ENCODE measurements at regions not wholly inside any gene's neighbourhood (a gene's known extent, or its start where the extent isn't known, plus 50 kb on each side); places are given as distances from the start of the nearest gene placed in this dataset.

DNA sequence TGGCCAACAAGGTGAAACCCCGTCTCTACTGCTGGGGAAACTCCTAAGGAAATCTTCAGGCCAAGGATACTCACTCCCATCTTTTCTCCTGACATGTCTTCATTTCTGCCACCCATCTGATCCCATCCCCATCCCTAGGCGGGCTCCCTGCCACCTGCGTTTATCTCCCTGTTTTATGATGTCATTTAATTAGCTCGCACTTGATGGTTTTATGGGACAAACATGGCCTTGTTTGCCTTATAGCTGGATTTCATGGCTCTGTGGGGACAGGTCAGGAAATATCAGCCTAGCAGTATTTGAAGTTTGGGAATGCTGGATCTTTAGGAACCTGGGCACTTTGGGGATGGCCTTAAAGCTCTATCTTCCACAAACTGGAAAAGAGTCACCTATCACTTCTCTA lies 88.5 kb upstream of the CISTR start:
- H3K27ac ChIP-seq: no peak overlapping the region
- TF ChIP-seq, protein P1, sequence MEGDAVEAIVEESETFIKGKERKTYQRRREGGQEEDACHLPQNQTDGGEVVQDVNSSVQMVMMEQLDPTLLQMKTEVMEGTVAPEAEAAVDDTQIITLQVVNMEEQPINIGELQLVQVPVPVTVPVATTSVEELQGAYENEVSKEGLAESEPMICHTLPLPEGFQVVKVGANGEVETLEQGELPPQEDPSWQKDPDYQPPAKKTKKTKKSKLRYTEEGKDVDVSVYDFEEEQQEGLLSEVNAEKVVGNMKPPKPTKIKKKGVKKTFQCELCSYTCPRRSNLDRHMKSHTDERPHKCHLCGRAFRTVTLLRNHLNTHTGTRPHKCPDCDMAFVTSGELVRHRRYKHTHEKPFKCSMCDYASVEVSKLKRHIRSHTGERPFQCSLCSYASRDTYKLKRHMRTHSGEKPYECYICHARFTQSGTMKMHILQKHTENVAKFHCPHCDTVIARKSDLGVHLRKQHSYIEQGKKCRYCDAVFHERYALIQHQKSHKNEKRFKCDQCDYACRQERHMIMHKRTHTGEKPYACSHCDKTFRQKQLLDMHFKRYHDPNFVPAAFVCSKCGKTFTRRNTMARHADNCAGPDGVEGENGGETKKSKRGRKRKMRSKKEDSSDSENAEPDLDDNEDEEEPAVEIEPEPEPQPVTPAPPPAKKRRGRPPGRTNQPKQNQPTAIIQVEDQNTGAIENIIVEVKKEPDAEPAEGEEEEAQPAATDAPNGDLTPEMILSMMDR (IDR thresholded peaks at IDR 0.05; ENCODE audit: low read depth, low read length, missing control alignments): no peak
- in situ Hi-C loops (cut with HindIII; ENCODE audit: low pct_ligation_motif_present, low sequenced_read_pairs): no loop called here
- H3K4me3 ChIP-seq (ENCODE audit: low read depth, low read length): no peak overlapping the region
- no peaks in the 10 kb centered on the region for H3K27me3 ChIP-seq (replicated peaks)
- H3K36me3 ChIP-seq (replicated peaks): no peaks in the 10 kb centered on the region
- no peak for DNase-seq

DNA sequence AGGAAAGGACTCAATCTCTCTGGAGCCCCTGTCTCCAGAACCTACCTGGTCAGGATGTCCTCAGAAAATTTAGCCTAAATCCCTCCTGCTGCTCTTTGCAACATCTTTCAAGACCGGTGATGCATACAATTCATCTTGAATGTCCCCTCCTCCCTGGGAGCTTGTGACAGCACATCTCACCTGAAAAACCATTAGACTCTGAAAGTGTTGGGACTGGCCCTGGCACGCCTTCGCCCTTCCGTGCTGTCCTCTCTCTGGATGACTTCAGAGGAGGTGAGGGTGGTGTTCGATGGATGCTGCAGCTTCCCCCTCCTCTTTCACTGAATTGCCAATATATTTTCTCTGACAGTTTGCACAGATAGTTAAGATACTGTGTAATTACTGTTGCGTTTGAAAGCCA lies 90.9 kb upstream of the CISTR start:
- peaks cover 5% of the 10 kb centered on the region for H3K27me3 ChIP-seq (replicated peaks)
- in situ Hi-C loops (cut with HindIII; ENCODE audit: low pct_ligation_motif_present, low sequenced_read_pairs): no loop called here
- H3K4me3 ChIP-seq (ENCODE audit: low read depth, low read length): no peak overlapping the region
- TF ChIP-seq, protein P1 (IDR thresholded peaks at IDR 0.05; ENCODE audit: low read depth, low read length, missing control alignments): no peak
- H3K36me3 ChIP-seq (replicated peaks): no peaks in the 10 kb centered on the region
- DNase-seq: no peak
- H3K27ac ChIP-seq: no peak overlapping the region

DNA sequence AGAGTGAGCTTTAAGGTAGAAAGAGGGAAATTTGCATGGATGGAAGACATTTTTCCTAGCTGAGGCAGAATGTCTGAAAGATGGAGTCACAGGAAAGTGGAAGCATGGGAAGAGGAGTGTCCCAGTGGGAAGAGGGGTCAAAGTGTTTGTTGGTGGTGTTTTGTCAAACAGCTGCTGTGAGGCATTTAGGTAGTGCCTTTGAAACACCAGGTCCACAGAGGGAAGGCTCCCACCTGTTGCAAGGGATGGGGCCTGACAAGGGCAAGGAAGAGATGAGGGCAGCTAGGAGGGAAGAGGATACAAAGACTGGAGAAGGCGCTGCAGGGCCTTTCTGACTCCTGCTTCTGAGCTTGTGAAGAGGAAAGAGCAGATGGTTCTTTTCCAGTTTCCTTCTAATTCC lies 91.8 kb upstream of the CISTR start:
- in situ Hi-C loops (cut with HindIII; ENCODE audit: low pct_ligation_motif_present, low sequenced_read_pairs): no loop called here
- H3K27me3 ChIP-seq (replicated peaks): peaks cover 5% of the 10 kb centered on the region
- H3K27ac ChIP-seq: no peak overlapping the region
- no peak overlapping the region for H3K4me3 ChIP-seq (ENCODE audit: low read depth, low read length)
- DNase-seq: no peak
- H3K36me3 ChIP-seq (replicated peaks): no peaks in the 10 kb centered on the region
- TF ChIP-seq, protein P1 (IDR thresholded peaks at IDR 0.05; ENCODE audit: low read depth, low read length, missing control alignments): no peak

DNA sequence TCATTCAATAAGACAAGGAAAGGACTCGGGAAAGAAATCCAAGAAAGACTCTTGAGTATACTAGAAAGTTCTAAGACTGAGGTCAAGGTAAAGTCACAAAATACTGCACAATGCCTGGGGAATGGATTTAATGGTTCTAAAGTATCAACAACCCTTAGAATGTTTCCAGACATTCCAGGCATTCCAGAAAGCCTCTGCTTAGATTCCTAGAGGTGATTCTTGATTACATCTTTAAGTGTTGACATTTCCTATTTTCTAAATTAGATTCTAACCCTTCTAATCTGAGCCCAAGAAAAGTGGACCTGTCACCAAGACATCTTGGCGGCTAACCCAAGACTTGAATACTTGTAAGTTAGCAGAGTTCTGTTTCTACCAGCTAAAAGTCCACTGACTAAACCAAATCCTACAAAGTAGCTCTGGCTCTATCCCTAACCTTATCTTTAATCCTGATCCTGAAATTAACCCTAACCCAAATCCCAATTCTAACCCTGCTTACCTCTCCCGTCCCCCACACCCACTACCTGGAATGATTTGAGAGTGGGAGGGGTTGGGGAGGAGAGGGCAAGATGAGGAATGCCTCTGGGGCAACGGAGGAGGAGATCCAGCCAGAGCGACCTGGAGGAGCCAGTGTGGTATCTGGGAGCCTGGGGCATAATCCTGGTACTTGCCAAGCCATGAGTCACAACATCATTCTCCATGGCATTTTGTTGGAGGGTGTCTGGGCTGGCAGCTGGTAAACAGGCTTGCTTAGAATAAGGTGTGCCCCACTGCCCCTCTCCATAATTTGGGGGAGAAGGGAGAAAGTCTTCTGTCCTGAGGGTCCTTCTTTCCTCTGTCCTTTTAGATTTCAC lies 93.4 kb upstream of the HOXC13 start:
- no peak for DNase-seq
- in situ Hi-C loops (cut with HindIII; ENCODE audit: low pct_ligation_motif_present, low sequenced_read_pairs): no loop called here
- H3K36me3 ChIP-seq (replicated peaks): no peaks in the 10 kb centered on the region
- TF ChIP-seq, protein P1 (IDR thresholded peaks at IDR 0.05; ENCODE audit: low read depth, low read length, missing control alignments): no peak
- no peak overlapping the region for H3K4me3 ChIP-seq (ENCODE audit: low read depth, low read length)
- H3K27ac ChIP-seq: no peak overlapping the region
- H3K27me3 ChIP-seq (replicated peaks): peaks cover 5% of the 10 kb centered on the region

DNA sequence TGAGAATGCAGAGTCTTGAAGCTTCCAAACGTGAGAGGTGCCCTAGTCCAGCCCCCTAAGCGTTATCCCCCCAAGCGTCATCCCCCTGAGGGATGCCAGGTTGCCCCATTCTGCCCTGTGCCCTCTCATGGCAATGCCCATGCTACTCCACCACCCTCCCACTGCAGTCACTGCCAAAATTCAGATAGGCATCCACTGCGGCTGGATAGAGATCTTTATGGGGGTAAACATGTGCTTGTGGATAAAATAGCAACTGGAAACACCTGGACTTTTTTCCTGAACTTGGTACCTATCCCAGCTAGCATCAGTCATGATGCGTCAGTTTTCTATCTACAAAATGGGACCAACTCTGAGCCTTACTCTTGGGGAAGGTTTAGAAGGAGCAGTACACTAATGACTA lies 92.7 kb upstream of the HOXC13 start:
- Histone ChIP-seq H3K27ac (no peak overlapping the region), H3K27me3 (replicated peaks) (peaks cover 5% of the 10 kb centered on the region), H3K4me3 (ENCODE audit: low read depth, low read length) (no peak overlapping the region), H3K36me3 (replicated peaks) (no peaks in the 10 kb centered on the region)
- TF ChIP-seq, protein P1 (IDR thresholded peaks at IDR 0.05; ENCODE audit: low read depth, low read length, missing control alignments): no peak
- in situ Hi-C loops (cut with HindIII; ENCODE audit: low pct_ligation_motif_present, low sequenced_read_pairs): no loop called here
- no peak for DNase-seq

DNA sequence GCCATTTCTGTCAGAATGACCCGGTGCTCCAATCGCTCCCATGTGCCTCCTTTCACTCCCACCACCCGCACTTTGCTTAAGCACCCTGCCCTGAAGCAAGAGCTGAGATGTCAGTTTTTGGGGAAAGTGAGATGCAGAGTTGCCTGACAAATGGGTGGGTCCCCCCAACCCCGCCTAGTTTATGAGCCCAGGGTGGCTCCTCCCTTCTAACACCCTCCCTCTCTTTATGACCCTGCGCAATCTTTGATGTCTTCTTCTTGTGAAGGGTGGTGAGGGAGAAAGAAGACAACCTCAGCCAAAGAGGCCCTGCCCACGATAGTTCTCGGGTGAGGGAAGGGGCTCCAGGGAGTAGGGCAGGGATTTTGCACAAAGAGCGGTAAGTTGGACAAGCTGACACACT lies 89.5 kb upstream of the HOXC13 start:
- Histone ChIP-seq H3K36me3 (replicated peaks) (no peaks in the 10 kb centered on the region), H3K27me3 (replicated peaks) (peaks cover 5% of the 10 kb centered on the region)
- TF ChIP-seq, protein P1 (IDR thresholded peaks at IDR 0.05; ENCODE audit: low read depth, low read length, missing control alignments): no peak

More for the DNA sequence above, 89.5 kb upstream of the HOXC13 start:
- no peak for DNase-seq
- in situ Hi-C loops (cut with HindIII; ENCODE audit: low pct_ligation_motif_present, low sequenced_read_pairs): no loop called here
- Histone ChIP-seq H3K27ac (no peak overlapping the region), H3K4me3 (ENCODE audit: low read depth, low read length) (no peak overlapping the region)

Data from brain microvascular endothelial cell (primary cell).